Chondrocyte (in vitro differentiated cells): ENCODE measurements at regions not wholly inside any gene's neighbourhood (a gene's known extent, or its start where the extent isn't known, plus 50 kb on each side); places are given as distances from the start of the nearest gene placed in this dataset.

Experiments used
- DNase-seq: peaks from one replicate; pipeline ENCODE4 v3.0.0; 2021; ENCODE audit warnings: mixed read lengths, low spot score
- H3K27ac Mint-ChIP-seq: one replicate; pipeline ENCODE4 v1.8.0; 2021; ENCODE audit warnings: mild to moderate bottlenecking, moderate library complexity, mixed read lengths; ENCODE audit not compliant: unreplicated experiment
- H3K27me3 Mint-ChIP-seq: 2 replicates; pipeline ENCODE4 v1.8.0; 2021; ENCODE audit warnings: low read depth, mixed read lengths
- H3K36me3 Mint-ChIP-seq: 2 replicates; pipeline ENCODE4 v1.8.0; 2021; ENCODE audit warnings: low read depth, mixed read lengths
- H3K4me1 Mint-ChIP-seq: 2 replicates; pipeline ENCODE4 v1.8.0; 2021; ENCODE audit warnings: low read depth, mild to moderate bottlenecking, mixed read lengths
- H3K4me3 Mint-ChIP-seq: one replicate; pipeline ENCODE4 v1.8.0; 2021; ENCODE audit warnings: mild to moderate bottlenecking, moderate library complexity, mixed read lengths; ENCODE audit not compliant: unreplicated experiment
- H3K9me3 Mint-ChIP-seq: 2 replicates; pipeline ENCODE4 v1.8.0; 2021; ENCODE audit warnings: low read depth, mixed read lengths
- CTCF ChIP-seq: fragments of 200-600 bp; sonication (generic); IDR thresholded peaks from 2 replicates; pipeline ENCODE4 v1.5.0; 2021; ENCODE audit warnings: antibody characterized with exemption, mild to moderate bottlenecking, moderate library complexity

- Mint-ChIP-seq H3K4me3 (no peak overlapping the region), H3K27me3 (peaks cover 7% of the 10 kb centered on the region), H3K36me3 (no peaks in the 10 kb centered on the region), H3K27ac (no peak overlapping the region), H3K9me3 (peaks cover 6% of the 10 kb centered on the region), H3K4me1 (peaks cover 10% of the 10 kb centered on the region)
- no peak for TF ChIP-seq CTCF
- no peak for DNase-seq
Observed at GRCh38 chr10:2964632-2965296, 102.6 kb upstream of the PFKP start.

- no peak for TF ChIP-seq CTCF
- no peaks in the 10 kb centered on the region for H3K36me3 Mint-ChIP-seq
- H3K4me3 Mint-ChIP-seq, result no peak overlapping the region
- peaks cover 7% of the 10 kb centered on the region for H3K27me3 Mint-ChIP-seq
- peaks cover 6% of the 10 kb centered on the region for H3K9me3 Mint-ChIP-seq
- H3K27ac Mint-ChIP-seq, result no peak overlapping the region
- no peak for DNase-seq
- peaks cover 10% of the 10 kb centered on the region for H3K4me1 Mint-ChIP-seq
Observed at GRCh38 chr10:2963889-2964631, 103.3 kb upstream of the PFKP start.

GRCh38 chr10:2962194-2962593 lies 105.2 kb upstream of the PFKP start:
- TF ChIP-seq CTCF, result no peak
- Mint-ChIP-seq H3K36me3 (no peaks in the 10 kb centered on the region), H3K4me3 (no peak overlapping the region), H3K27me3 (peaks cover 7% of the 10 kb centered on the region), H3K27ac (no peak overlapping the region), H3K4me1 (no peaks in the 10 kb centered on the region), H3K9me3 (peaks cover 6% of the 10 kb centered on the region)
- DNase-seq, result no peak

GRCh38 chr10:2958659-2959058 lies 108.7 kb upstream of the PFKP start:
- peaks cover 7% of the 10 kb centered on the region for H3K27me3 Mint-ChIP-seq
- no peaks in the 10 kb centered on the region for H3K4me1 Mint-ChIP-seq
- DNase-seq, result no peak
- no peak for TF ChIP-seq CTCF
- H3K4me3 Mint-ChIP-seq, result no peak overlapping the region
- H3K9me3 Mint-ChIP-seq, result peaks cover 3% of the 10 kb centered on the region
- H3K36me3 Mint-ChIP-seq, result no peaks in the 10 kb centered on the region
- H3K27ac Mint-ChIP-seq, result no peak overlapping the region

GRCh38 chr10:2957785-2958184 lies 109.6 kb upstream of the PFKP start:
- H3K27me3 Mint-ChIP-seq, result peaks cover 7% of the 10 kb centered on the region
- H3K27ac Mint-ChIP-seq, result no peak overlapping the region
- no peaks in the 10 kb centered on the region for H3K4me1 Mint-ChIP-seq
- no peak for TF ChIP-seq CTCF
- H3K36me3 Mint-ChIP-seq, result no peaks in the 10 kb centered on the region
- no peak for DNase-seq
- H3K9me3 Mint-ChIP-seq, result peaks cover 3% of the 10 kb centered on the region
- H3K4me3 Mint-ChIP-seq, result no peak overlapping the region
